ENCODE measurements at regions not wholly inside any gene's neighbourhood (a gene's known extent, or its start where the extent isn't known, plus 50 kb on each side); places are given as distances from the start of the nearest gene placed in this dataset.

- TF ChIP-seq CTCF (IDR thresholded peaks at IDR 0.05) (no peak), POLR2A (IDR thresholded peaks at IDR 0.05) (no peak)
Measured at GRCh38 chr6:105692613-105693215, 289.8 kb upstream of the PREP start.
